Esophagus squamous epithelium (tissue), 4 donors: ENCODE measurements at regions not wholly inside any gene's neighbourhood (a gene's known extent, or its start where the extent isn't known, plus 50 kb on each side); places are given as distances from the start of the nearest gene placed in this dataset.

Experiments used
- POLR2A ChIP-seq, 4 donors: fragments of 450-650 bp; IDR thresholded peaks; one replicate each; pipeline ENCODE4 v1.6.1; 2017; ENCODE audit warnings: antibody characterized with exemption in 4 of 4, mild to moderate bottlenecking in 4 of 4, moderate library complexity in 3 of 4
- TF ChIP-seq, protein P1 (sequence below), 6 experiments: fragments of 450-650 bp in 4 of 6; fragments of 200-600 bp in 2 of 6; sonication (generic) in 2 of 6; IDR thresholded peaks; one replicate each; pipeline ENCODE4 v1.5.1; 2016 to 2019; ENCODE audit warnings: antibody characterized with exemption in 6 of 6, mild to moderate bottlenecking in 4 of 6, moderate library complexity in 4 of 6

DNA sequence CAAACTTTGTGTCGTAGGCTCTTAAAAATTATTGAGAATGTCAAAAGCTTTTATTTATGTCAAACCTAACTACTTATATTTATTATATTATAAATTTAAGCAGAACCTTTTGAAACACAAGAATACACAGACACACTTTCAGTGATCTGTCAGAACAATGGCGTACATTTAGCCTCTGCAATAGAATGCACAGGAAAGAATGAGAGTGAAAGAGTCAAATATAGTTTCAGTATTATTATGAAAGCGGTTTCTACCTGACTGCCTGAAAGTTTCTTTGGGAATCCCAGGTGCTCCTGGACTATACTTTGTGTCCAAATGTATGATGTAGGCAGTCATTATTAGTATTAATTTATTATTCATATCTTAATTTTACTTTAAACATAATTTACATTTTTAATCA, 872.0 kb upstream of the AGA start:
- TF ChIP-seq, protein P1, sequence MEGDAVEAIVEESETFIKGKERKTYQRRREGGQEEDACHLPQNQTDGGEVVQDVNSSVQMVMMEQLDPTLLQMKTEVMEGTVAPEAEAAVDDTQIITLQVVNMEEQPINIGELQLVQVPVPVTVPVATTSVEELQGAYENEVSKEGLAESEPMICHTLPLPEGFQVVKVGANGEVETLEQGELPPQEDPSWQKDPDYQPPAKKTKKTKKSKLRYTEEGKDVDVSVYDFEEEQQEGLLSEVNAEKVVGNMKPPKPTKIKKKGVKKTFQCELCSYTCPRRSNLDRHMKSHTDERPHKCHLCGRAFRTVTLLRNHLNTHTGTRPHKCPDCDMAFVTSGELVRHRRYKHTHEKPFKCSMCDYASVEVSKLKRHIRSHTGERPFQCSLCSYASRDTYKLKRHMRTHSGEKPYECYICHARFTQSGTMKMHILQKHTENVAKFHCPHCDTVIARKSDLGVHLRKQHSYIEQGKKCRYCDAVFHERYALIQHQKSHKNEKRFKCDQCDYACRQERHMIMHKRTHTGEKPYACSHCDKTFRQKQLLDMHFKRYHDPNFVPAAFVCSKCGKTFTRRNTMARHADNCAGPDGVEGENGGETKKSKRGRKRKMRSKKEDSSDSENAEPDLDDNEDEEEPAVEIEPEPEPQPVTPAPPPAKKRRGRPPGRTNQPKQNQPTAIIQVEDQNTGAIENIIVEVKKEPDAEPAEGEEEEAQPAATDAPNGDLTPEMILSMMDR (IDR thresholded peaks at IDR 0.05): no peak
- no peak for TF ChIP-seq POLR2A (IDR thresholded peaks at IDR 0.05)
